ENCODE measurements at regions not wholly inside any gene's neighbourhood (a gene's known extent, or its start where the extent isn't known, plus 50 kb on each side); places are given as distances from the start of the nearest gene placed in this dataset.

DNA sequence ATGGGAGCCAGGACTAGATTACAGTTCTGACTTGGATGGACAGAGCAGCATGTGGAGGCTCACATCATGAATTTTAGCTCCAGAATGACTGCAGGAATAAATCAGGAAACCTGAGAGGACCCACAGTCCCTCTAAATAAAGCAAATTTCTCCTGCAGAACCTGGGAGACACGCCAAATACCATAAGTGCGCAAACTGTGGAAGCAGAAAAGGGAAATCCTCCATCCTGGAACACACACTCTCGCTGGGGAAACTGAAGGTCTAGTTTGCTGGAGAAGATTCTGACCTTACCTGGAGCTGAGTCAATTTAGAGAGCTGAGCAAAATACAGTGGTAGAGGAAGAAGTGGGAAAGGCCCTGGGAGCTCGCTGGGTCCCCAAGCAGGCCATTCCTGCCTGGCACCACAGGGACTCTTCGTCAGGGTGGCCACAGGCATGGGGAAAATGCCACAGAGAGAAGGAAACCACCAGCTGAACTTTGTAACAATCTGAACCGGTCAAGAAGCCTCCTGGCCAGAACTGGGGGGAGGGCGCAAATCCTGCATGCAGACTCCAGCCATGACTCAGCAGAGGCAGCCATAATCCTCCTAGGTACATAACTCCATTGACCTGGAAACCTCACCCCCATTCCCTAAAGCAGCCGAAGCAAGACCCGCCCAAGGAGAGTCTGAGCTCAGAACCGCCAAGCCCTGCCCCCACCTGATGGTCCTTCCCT lies 390.9 kb downstream of the LRRC70 start:
- TF ChIP-seq TCF12 (IDR thresholded peaks at IDR 0.05; ENCODE audit: low read depth) (no peak), CEBPB (IDR thresholded peaks at IDR 0.05) (no peak), RAD21 (IDR thresholded peaks at IDR 0.05; ENCODE audit: low read depth) (no peak), CREB1 (IDR thresholded peaks at IDR 0.05; ENCODE audit: low read depth) (no peak), YY1 (IDR thresholded peaks at IDR 0.05; ENCODE audit: low read depth) (no peak), ZBTB7A (IDR thresholded peaks at IDR 0.05; ENCODE audit: low read depth) (no peak), TAF1 (IDR thresholded peaks at IDR 0.05; ENCODE audit: low read depth) (no peak), TEAD4 (IDR thresholded peaks at IDR 0.05) (no peak), EGR1 (IDR thresholded peaks at IDR 0.05) (no peak)
- TF ChIP-seq, protein P1, sequence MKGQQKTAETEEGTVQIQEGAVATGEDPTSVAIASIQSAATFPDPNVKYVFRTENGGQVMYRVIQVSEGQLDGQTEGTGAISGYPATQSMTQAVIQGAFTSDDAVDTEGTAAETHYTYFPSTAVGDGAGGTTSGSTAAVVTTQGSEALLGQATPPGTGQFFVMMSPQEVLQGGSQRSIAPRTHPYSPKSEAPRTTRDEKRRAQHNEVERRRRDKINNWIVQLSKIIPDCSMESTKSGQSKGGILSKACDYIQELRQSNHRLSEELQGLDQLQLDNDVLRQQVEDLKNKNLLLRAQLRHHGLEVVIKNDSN (IDR thresholded peaks at IDR 0.05): no peak
- TF ChIP-seq, protein P2, sequence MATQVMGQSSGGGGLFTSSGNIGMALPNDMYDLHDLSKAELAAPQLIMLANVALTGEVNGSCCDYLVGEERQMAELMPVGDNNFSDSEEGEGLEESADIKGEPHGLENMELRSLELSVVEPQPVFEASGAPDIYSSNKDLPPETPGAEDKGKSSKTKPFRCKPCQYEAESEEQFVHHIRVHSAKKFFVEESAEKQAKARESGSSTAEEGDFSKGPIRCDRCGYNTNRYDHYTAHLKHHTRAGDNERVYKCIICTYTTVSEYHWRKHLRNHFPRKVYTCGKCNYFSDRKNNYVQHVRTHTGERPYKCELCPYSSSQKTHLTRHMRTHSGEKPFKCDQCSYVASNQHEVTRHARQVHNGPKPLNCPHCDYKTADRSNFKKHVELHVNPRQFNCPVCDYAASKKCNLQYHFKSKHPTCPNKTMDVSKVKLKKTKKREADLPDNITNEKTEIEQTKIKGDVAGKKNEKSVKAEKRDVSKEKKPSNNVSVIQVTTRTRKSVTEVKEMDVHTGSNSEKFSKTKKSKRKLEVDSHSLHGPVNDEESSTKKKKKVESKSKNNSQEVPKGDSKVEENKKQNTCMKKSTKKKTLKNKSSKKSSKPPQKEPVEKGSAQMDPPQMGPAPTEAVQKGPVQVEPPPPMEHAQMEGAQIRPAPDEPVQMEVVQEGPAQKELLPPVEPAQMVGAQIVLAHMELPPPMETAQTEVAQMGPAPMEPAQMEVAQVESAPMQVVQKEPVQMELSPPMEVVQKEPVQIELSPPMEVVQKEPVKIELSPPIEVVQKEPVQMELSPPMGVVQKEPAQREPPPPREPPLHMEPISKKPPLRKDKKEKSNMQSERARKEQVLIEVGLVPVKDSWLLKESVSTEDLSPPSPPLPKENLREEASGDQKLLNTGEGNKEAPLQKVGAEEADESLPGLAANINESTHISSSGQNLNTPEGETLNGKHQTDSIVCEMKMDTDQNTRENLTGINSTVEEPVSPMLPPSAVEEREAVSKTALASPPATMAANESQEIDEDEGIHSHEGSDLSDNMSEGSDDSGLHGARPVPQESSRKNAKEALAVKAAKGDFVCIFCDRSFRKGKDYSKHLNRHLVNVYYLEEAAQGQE (IDR thresholded peaks at IDR 0.05; ENCODE audit: low read depth): no peak

DNA sequence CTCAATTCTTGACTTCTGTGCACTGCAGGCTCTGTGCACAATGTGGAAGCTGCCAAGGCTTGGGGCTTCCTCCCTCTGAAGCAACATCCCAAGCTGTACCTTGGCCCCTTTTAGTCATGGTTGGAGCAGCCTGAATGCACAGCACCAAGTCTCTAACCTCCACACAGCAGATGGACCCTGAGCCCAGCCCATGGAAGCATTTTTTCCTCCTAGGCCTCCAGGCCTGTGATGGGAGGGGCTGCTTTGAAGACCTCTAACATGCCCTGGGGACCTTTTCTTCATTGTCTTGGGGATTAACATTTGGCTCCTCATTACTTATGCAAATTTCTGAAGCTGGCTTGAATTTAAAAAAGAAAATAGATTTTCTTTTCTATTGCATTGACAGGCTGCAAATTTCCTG lies 385.8 kb downstream of the LRRC70 start:
- TF ChIP-seq TAF1 (IDR thresholded peaks at IDR 0.05; ENCODE audit: low read depth) (no peak), NFIC (IDR thresholded peaks at IDR 0.05) (no peak), ZBTB7A (IDR thresholded peaks at IDR 0.05; ENCODE audit: low read depth) (no peak), YY1 (IDR thresholded peaks at IDR 0.05; ENCODE audit: low read depth) (no peak), RAD21 (IDR thresholded peaks at IDR 0.05; ENCODE audit: low read depth) (no peak), FOXM1 (IDR thresholded peaks at IDR 0.05; ENCODE audit: borderline replicate concordance, low read depth) (no peak), CREB1 (IDR thresholded peaks at IDR 0.05; ENCODE audit: low read depth) (no peak), CEBPB (IDR thresholded peaks at IDR 0.05) (no peak), TEAD4 (IDR thresholded peaks at IDR 0.05) (no peak), EGR1 (IDR thresholded peaks at IDR 0.05) (no peak)
- TF ChIP-seq, protein P2 (IDR thresholded peaks at IDR 0.05; ENCODE audit: low read depth): no peak

DNA sequence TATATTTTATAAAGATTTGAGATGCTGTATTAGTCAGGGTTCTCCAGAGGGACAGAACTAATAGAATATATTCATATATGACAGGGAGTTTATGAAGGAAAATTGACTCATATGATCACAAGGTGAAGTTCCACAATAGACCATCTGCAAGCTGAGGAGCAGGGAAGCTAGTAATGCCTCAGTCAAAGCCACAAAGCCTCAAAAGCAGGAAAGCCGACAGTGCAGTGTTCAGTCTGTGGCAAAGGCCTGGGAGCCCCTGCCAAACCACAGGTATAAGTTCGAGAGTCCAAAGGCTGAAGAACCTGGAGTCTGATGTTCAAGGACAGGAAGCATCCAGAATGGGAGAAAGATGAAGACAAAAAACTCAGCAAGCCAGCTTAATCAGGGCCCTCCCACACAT lies 382.2 kb downstream of the LRRC70 start:
- TF ChIP-seq FOXM1 (IDR thresholded peaks at IDR 0.05; ENCODE audit: borderline replicate concordance, low read depth) (no peak), EGR1 (IDR thresholded peaks at IDR 0.05) (no peak), NFIC (IDR thresholded peaks at IDR 0.05) (no peak), TEAD4 (IDR thresholded peaks at IDR 0.05) (no peak), RAD21 (IDR thresholded peaks at IDR 0.05; ENCODE audit: low read depth) (no peak), TCF12 (IDR thresholded peaks at IDR 0.05; ENCODE audit: low read depth) (no peak)

DNA sequence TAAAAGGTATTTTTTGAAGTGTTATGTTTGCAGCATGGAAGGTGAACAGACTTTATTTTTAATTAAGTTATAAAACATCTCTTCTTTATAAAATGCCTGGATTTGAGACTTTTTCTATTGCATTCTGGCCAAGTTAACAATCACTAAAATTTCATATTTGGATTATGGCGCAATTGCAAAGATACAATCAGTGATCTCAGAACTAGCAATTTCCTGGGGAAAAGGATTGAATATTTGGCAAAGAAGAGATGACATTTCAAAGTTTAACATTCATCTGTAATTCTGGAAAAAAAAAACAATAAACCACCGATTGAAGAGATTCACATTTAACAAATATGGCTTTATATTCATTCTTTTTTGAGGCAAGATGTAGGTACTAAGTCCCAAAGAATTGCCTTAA lies 378.0 kb downstream of the LRRC70 start:
- TF ChIP-seq TCF12 (IDR thresholded peaks at IDR 0.05; ENCODE audit: low read depth) (no peak), TAF1 (IDR thresholded peaks at IDR 0.05; ENCODE audit: low read depth) (no peak), EP300 (IDR thresholded peaks at IDR 0.05; ENCODE audit: borderline replicate concordance) (no peak), CREB1 (IDR thresholded peaks at IDR 0.05; ENCODE audit: low read depth) (no peak)
- TF ChIP-seq, protein P1 (IDR thresholded peaks at IDR 0.05): no peak
- TF ChIP-seq, protein P2 (IDR thresholded peaks at IDR 0.05; ENCODE audit: low read depth): no peak

DNA sequence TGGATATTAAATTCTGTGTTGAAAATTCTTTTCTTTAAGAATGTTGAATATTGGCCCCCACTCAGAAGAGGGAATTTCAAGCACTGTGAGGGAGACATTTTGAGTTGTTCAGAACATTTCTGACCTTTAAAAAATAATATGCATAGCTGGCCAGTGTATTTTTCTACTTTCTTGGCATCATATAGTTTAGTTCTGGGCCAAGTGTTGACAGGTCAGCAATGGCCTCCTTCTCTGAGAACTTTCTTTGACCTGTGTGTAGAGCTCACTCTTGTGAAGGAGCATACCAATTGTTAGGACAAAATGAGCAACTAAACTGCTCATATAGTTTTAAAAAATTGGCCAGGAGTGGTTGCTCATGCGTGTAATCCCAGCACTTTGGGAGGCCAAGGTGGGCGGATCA lies 376.0 kb downstream of the LRRC70 start:
- TF ChIP-seq TCF12 (IDR thresholded peaks at IDR 0.05; ENCODE audit: low read depth) (no peak), TEAD4 (IDR thresholded peaks at IDR 0.05) (no peak), EP300 (IDR thresholded peaks at IDR 0.05; ENCODE audit: borderline replicate concordance) (no peak), TAF1 (IDR thresholded peaks at IDR 0.05; ENCODE audit: low read depth) (no peak), FOXM1 (IDR thresholded peaks at IDR 0.05; ENCODE audit: borderline replicate concordance, low read depth) (no peak), ZBTB7A (IDR thresholded peaks at IDR 0.05; ENCODE audit: low read depth) (no peak), EGR1 (IDR thresholded peaks at IDR 0.05) (no peak), CREB1 (IDR thresholded peaks at IDR 0.05; ENCODE audit: low read depth) (no peak), CEBPB (IDR thresholded peaks at IDR 0.05) (no peak), YY1 (IDR thresholded peaks at IDR 0.05; ENCODE audit: low read depth) (no peak), RAD21 (IDR thresholded peaks at IDR 0.05; ENCODE audit: low read depth) (no peak), NFIC (IDR thresholded peaks at IDR 0.05) (no peak)
- TF ChIP-seq, protein P2 (IDR thresholded peaks at IDR 0.05; ENCODE audit: low read depth): no peak
- TF ChIP-seq, protein P3, sequence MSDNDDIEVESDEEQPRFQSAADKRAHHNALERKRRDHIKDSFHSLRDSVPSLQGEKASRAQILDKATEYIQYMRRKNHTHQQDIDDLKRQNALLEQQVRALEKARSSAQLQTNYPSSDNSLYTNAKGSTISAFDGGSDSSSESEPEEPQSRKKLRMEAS (IDR thresholded peaks at IDR 0.05): no peak
- TF ChIP-seq, protein P1 (IDR thresholded peaks at IDR 0.05): no peak
